ENCODE measurements at regions not wholly inside any gene's neighbourhood (a gene's known extent, or its start where the extent isn't known, plus 50 kb on each side); places are given as distances from the start of the nearest gene placed in this dataset.

DNA sequence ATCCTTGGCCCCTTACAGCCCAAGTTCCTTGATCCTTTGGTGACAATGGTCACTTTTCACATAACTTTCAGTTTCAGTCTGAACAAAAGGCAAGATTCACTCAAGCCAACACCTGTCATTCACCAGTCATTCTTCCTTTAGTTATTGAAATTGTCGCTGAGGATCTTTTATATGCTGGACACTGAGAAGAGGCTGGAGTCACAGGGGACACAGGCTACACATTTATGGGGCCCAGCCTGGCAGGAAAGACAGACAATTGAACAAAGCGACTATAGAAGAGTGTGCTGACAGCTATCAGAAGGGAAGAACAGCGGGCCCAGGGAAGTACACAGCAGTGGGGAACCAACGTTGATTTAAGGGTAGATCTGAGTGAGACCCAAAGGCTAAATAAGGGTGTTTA, 69.8 kb upstream of the PROK2 start:
- Histone ChIP-seq H3K9me2 (replicated peaks; ENCODE audit: insufficient read depth, low read length) (no peaks in the 10 kb centered on the region), H3K9me3 (ENCODE audit: insufficient read depth, low read length) (no peaks in the 10 kb centered on the region), H2AFZ (ENCODE audit: low read depth, low read length, severe bottlenecking) (no peak overlapping the region), H3K4me2 (ENCODE audit: low read depth, low read length, poor library complexity, severe bottlenecking) (no peak overlapping the region), H3F3A (ENCODE audit: insufficient read depth) (no peaks in the 10 kb centered on the region), H3K9ac (ENCODE audit: low read length) (no peak overlapping the region), H3K36me3 (ENCODE audit: low read length) (no peaks in the 10 kb centered on the region), H3K27me3 (ENCODE audit: low read length) (no peaks in the 10 kb centered on the region), H3K4me3 (ENCODE audit: insufficient read depth, low read length, poor library complexity, severe bottlenecking) (no peak overlapping the region), H3K27ac (ENCODE audit: low read depth, low read length) (no peak overlapping the region), H3K79me2 (ENCODE audit: insufficient read depth, low read length) (no peaks in the 10 kb centered on the region), H4K20me1 (ENCODE audit: low read depth, low read length) (no peaks in the 10 kb centered on the region)
- TF ChIP-seq EZH2phosphoT487 (conservative IDR thresholded peaks at IDR 0.05; ENCODE audit: low read length), result no peak

DNA sequence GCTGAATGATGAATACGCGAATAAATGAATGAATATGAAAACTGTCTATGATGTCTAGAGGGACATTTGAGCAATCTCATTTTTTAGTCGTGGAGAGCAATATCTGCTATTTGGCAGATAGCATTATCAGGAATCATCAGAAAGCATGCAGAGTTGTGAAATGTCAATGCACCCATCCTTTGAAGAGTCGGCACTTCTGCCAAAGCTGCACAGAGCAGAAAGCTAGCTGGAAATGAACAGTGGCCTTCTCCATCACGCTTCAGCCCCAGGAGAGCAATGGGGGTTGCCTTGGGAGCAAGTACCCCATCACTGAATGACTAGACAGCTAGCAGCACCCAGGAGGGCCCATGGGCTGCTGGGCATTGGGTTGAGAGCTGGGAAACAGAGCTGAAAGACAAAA, 69.1 kb upstream of the PROK2 start:
- no peaks in the 10 kb centered on the region for H3F3A ChIP-seq (ENCODE audit: insufficient read depth)
- H3K9me3 ChIP-seq (ENCODE audit: insufficient read depth, low read length), result no peaks in the 10 kb centered on the region
- H2AFZ ChIP-seq (ENCODE audit: low read depth, low read length, severe bottlenecking), result no peak overlapping the region
- no peaks in the 10 kb centered on the region for H3K27me3 ChIP-seq (ENCODE audit: low read length)
- no peaks in the 10 kb centered on the region for H3K36me3 ChIP-seq (ENCODE audit: low read length)
- no peaks in the 10 kb centered on the region for H3K9me2 ChIP-seq (replicated peaks; ENCODE audit: insufficient read depth, low read length)
- no peak overlapping the region for H3K9ac ChIP-seq (ENCODE audit: low read length)
- no peaks in the 10 kb centered on the region for H4K20me1 ChIP-seq (ENCODE audit: low read depth, low read length)
- TF ChIP-seq EZH2phosphoT487 (conservative IDR thresholded peaks at IDR 0.05; ENCODE audit: low read length), result no peak
- TF ChIP-seq, protein P1, sequence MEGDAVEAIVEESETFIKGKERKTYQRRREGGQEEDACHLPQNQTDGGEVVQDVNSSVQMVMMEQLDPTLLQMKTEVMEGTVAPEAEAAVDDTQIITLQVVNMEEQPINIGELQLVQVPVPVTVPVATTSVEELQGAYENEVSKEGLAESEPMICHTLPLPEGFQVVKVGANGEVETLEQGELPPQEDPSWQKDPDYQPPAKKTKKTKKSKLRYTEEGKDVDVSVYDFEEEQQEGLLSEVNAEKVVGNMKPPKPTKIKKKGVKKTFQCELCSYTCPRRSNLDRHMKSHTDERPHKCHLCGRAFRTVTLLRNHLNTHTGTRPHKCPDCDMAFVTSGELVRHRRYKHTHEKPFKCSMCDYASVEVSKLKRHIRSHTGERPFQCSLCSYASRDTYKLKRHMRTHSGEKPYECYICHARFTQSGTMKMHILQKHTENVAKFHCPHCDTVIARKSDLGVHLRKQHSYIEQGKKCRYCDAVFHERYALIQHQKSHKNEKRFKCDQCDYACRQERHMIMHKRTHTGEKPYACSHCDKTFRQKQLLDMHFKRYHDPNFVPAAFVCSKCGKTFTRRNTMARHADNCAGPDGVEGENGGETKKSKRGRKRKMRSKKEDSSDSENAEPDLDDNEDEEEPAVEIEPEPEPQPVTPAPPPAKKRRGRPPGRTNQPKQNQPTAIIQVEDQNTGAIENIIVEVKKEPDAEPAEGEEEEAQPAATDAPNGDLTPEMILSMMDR (IDR thresholded peaks at IDR 0.05; ENCODE audit: insufficient read depth, low read length, poor library complexity, severe bottlenecking), result no peak
- no peak overlapping the region for H3K27ac ChIP-seq (ENCODE audit: low read depth, low read length)
- H3K4me2 ChIP-seq (ENCODE audit: low read depth, low read length, poor library complexity, severe bottlenecking), result no peak overlapping the region
- no peaks in the 10 kb centered on the region for H3K79me2 ChIP-seq (ENCODE audit: insufficient read depth, low read length)
- no peak overlapping the region for H3K4me3 ChIP-seq (ENCODE audit: insufficient read depth, low read length, poor library complexity, severe bottlenecking)

DNA sequence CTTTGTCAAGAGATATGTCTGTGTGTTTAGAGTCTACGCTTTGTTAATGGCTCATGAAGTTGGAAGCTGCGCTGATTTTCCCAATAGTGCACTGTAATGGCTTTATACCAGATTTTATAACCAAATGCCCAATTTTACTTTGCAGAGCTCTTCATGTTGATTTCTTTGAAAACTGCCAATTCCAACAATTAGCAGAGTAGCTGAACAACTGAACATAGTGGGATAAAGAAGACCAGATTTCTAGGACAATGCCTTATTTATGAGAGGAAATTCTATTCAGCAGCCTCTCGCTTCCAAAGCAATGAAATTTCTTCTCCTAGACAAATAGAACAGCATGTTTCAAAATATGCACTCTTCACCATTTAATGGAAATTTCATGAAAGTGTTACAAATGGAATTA, 66.9 kb upstream of the PROK2 start:
- no peak overlapping the region for H3K4me2 ChIP-seq (ENCODE audit: low read depth, low read length, poor library complexity, severe bottlenecking)
- no peak overlapping the region for H3K27ac ChIP-seq (ENCODE audit: low read depth, low read length)
- no peaks in the 10 kb centered on the region for H3K27me3 ChIP-seq (ENCODE audit: low read length)
- H3F3A ChIP-seq (ENCODE audit: insufficient read depth), result no peaks in the 10 kb centered on the region
- H3K36me3 ChIP-seq (ENCODE audit: low read length), result no peaks in the 10 kb centered on the region
- no peaks in the 10 kb centered on the region for H3K9me3 ChIP-seq (ENCODE audit: insufficient read depth, low read length)
- TF ChIP-seq, protein P1 (IDR thresholded peaks at IDR 0.05; ENCODE audit: insufficient read depth, low read length, poor library complexity, severe bottlenecking), result no peak
- no peak for TF ChIP-seq EZH2phosphoT487 (conservative IDR thresholded peaks at IDR 0.05; ENCODE audit: low read length)
- H2AFZ ChIP-seq (ENCODE audit: low read depth, low read length, severe bottlenecking), result no peak overlapping the region
- no peaks in the 10 kb centered on the region for H3K79me2 ChIP-seq (ENCODE audit: insufficient read depth, low read length)
- H3K9me2 ChIP-seq (replicated peaks; ENCODE audit: insufficient read depth, low read length), result no peaks in the 10 kb centered on the region
- no peak overlapping the region for H3K4me3 ChIP-seq (ENCODE audit: insufficient read depth, low read length, poor library complexity, severe bottlenecking)
- no peak overlapping the region for H3K9ac ChIP-seq (ENCODE audit: low read length)
- H4K20me1 ChIP-seq (ENCODE audit: low read depth, low read length), result no peaks in the 10 kb centered on the region

DNA sequence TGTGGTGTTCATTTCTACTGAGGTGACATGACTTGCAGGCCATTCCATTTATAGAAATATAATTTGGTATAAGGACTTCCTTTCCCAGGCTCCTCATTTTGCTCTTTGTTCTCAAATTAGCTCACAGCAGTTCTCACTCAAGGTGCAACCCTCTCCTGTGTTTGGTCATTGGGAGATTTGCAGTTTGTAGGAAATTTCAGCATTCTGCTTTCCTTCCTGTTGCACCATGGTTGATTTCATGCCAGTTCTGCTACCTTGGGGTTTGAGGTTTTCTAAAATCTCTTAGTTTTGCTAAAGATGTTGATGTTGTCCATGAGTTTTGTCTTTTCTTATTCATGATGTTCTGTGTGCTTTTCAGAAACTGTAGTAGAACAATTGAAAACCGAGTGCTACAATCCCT, 65.7 kb upstream of the PROK2 start:
- no peaks in the 10 kb centered on the region for H4K20me1 ChIP-seq (ENCODE audit: low read depth, low read length)
- no peaks in the 10 kb centered on the region for H3K79me2 ChIP-seq (ENCODE audit: insufficient read depth, low read length)
- H3K4me3 ChIP-seq (ENCODE audit: insufficient read depth, low read length, poor library complexity, severe bottlenecking), result no peak overlapping the region
- H3K4me2 ChIP-seq (ENCODE audit: low read depth, low read length, poor library complexity, severe bottlenecking), result no peak overlapping the region
- H3K9me3 ChIP-seq (ENCODE audit: insufficient read depth, low read length), result no peaks in the 10 kb centered on the region
- TF ChIP-seq EZH2phosphoT487 (conservative IDR thresholded peaks at IDR 0.05; ENCODE audit: low read length), result no peak
- TF ChIP-seq, protein P1 (IDR thresholded peaks at IDR 0.05; ENCODE audit: insufficient read depth, low read length, poor library complexity, severe bottlenecking), result no peak
- no peak overlapping the region for H2AFZ ChIP-seq (ENCODE audit: low read depth, low read length, severe bottlenecking)
- H3K9ac ChIP-seq (ENCODE audit: low read length), result no peak overlapping the region
- H3F3A ChIP-seq (ENCODE audit: insufficient read depth), result no peaks in the 10 kb centered on the region
- no peaks in the 10 kb centered on the region for H3K36me3 ChIP-seq (ENCODE audit: low read length)
- no peak overlapping the region for H3K27ac ChIP-seq (ENCODE audit: low read depth, low read length)
- H3K27me3 ChIP-seq (ENCODE audit: low read length), result no peaks in the 10 kb centered on the region
- no peaks in the 10 kb centered on the region for H3K9me2 ChIP-seq (replicated peaks; ENCODE audit: insufficient read depth, low read length)

Data from SU-DHL-6 (cell line).